GM18502 (cell line): ENCODE measurements at regions not wholly inside any gene's neighbourhood (a gene's known extent, or its start where the extent isn't known, plus 50 kb on each side); places are given as distances from the start of the nearest gene placed in this dataset.
"Not testable (repeated sequence)": the region's sequence is repeated elsewhere in the genome, so short reads cannot be mapped to it uniquely, and the experiment has no call there.

Experiments
- ATAC-seq: cut with Tn5 transposase; IDR thresholded peaks from one replicate; pipeline ENCODE4 v1.9.1; 2021; ENCODE audit warnings: mild to moderate bottlenecking; ENCODE audit not compliant: unreplicated experiment, poor library complexity

GRCh38 chr14:97120204-97120603, 323.0 kb downstream of the VRK1 start:
- peak; percentile 19 for ATAC-seq

GRCh38 chr14:97120611-97121031, 323.4 kb downstream of the VRK1 start:
- ATAC-seq, result peak; percentile 87

- no peak for ATAC-seq
Observed at GRCh38 chr14:97129639-97130038, 332.5 kb downstream of the VRK1 start.

- not testable (repeated sequence) for ATAC-seq
Observed at GRCh38 chr14:97135847-97136246, 338.7 kb downstream of the VRK1 start.

GRCh38 chr14:97137705-97138104, 340.5 kb downstream of the VRK1 start:
- ATAC-seq, result no peak

- no peak for ATAC-seq
Observed at GRCh38 chr14:97138801-97139200, 341.6 kb downstream of the VRK1 start.

GRCh38 chr14:97143011-97143410, 345.8 kb downstream of the VRK1 start:
- ATAC-seq, result no peak

GRCh38 chr14:97143456-97143855, 346.3 kb downstream of the VRK1 start:
- no peak for ATAC-seq

GRCh38 chr14:97148021-97148420, 350.8 kb downstream of the VRK1 start:
- ATAC-seq, result not testable (repeated sequence)

- no peak for ATAC-seq
Observed at GRCh38 chr14:97149775-97150174, 352.6 kb downstream of the VRK1 start.

GRCh38 chr14:97153527-97153926, 356.3 kb downstream of the VRK1 start:
- ATAC-seq, result no peak

- ATAC-seq, result no peak
Observed at GRCh38 chr14:97155320-97155719, 358.1 kb downstream of the VRK1 start.

GRCh38 chr14:97155814-97156213, 358.6 kb downstream of the VRK1 start:
- ATAC-seq, result no peak

GRCh38 chr14:97156705-97157104, 359.5 kb downstream of the VRK1 start:
- no peak for ATAC-seq

GRCh38 chr14:97158102-97158501, 360.9 kb downstream of the VRK1 start:
- no peak for ATAC-seq

GRCh38 chr14:97159124-97159523, 361.9 kb downstream of the VRK1 start:
- ATAC-seq, result no peak

GRCh38 chr14:97162621-97163020, 365.4 kb downstream of the VRK1 start:
- ATAC-seq, result no peak

- ATAC-seq, result no peak
Observed at GRCh38 chr14:97164021-97164420, 366.8 kb downstream of the VRK1 start.

GRCh38 chr14:97166497-97166896, 369.3 kb downstream of the VRK1 start:
- no peak for ATAC-seq

- ATAC-seq, result not testable (repeated sequence)
Observed at GRCh38 chr14:97167577-97167976, 370.4 kb downstream of the VRK1 start.

- no peak for ATAC-seq
Observed at GRCh38 chr14:97172644-97173043, 375.5 kb downstream of the VRK1 start.

GRCh38 chr14:97177016-97177415, 379.8 kb downstream of the VRK1 start:
- ATAC-seq, result peak; percentile 41

- peak; percentile 54 for ATAC-seq
Observed at GRCh38 chr14:97177635-97178034, 380.5 kb downstream of the VRK1 start.
